IPS DF 6.9 (cell line): ENCODE measurements at regions not wholly inside any gene's neighbourhood (a gene's known extent, or its start where the extent isn't known, plus 50 kb on each side); places are given as distances from the start of the nearest gene placed in this dataset.

Experiments
- DNase-seq: peaks from one replicate; pipeline ENCODE4 v3.0.0-alpha.2; 2013; ENCODE audit warnings: low read depth, low spot score
- H3K27ac ChIP-seq: one replicate; pipeline ENCODE4 v1.5.1; 2013; ENCODE audit warnings: low read length, control low read depth
- H3K27me3 ChIP-seq: 2 replicates; pipeline ENCODE4 v1.6.1; 2013; ENCODE audit warnings: mild to moderate bottlenecking, low read length; ENCODE audit not compliant: control insufficient read depth, insufficient read depth
- H3K36me3 ChIP-seq: 2 replicates; pipeline ENCODE4 v1.6.1; 2013; ENCODE audit warnings: low read length; ENCODE audit not compliant: control insufficient read depth, insufficient read depth
- H3K4me1 ChIP-seq: 2 replicates; pipeline ENCODE4 v1.6.1; 2013; ENCODE audit warnings: low read length; ENCODE audit not compliant: control insufficient read depth, insufficient read depth
- H3K4me3 ChIP-seq: 2 replicates; pipeline ENCODE4 v1.5.1; 2013; ENCODE audit warnings: mild to moderate bottlenecking, low read length
- H3K9me3 ChIP-seq: 2 replicates; pipeline ENCODE4 v1.6.1; 2013; ENCODE audit warnings: low read length, inconsistent platforms; ENCODE audit not compliant: control insufficient read depth, insufficient read depth
- WGBS: extraction: QIAGEN DNeasy Blood & Tissue Kit; methylation state at CpG from one replicate; pipeline ENCODE4 v1.1.7; 2013; ENCODE audit warnings: mixed read lengths, missing lambda C conversion rate; ENCODE audit not compliant: insufficient read length, insufficient coverage; 5-methylcytosine and 5-hydroxymethylcytosine counted together

DNA sequence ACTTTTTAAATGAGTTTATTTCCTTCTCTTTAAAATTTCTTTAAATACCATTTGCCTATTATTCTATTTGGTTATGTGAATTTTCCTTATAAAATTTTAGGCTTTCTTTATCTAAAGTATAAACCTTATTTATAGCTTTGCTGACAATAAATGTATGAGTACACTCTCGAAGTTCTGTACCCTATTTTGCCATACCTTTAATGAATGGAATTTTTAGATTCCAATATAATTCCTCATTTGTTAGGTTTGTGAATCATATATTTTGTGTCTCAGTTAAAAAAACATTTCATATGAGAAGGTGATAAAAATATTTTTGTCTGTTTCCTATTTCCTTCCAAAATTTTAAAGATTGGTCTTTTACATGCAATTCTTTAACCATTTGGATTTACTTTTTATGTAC, 427.4 kb upstream of the SLC8A1 start:
- Histone ChIP-seq H3K9me3 (no peaks in the 10 kb centered on the region), H3K4me1 (no peaks in the 10 kb centered on the region), H3K4me3 (no peak overlapping the region), H3K36me3 (no peaks in the 10 kb centered on the region), H3K27ac (no peak overlapping the region), H3K27me3 (no peaks in the 10 kb centered on the region)
- no CpG with 5 or more reads among the region's 1 CpG for WGBS
- DNase-seq, result no peak

DNA sequence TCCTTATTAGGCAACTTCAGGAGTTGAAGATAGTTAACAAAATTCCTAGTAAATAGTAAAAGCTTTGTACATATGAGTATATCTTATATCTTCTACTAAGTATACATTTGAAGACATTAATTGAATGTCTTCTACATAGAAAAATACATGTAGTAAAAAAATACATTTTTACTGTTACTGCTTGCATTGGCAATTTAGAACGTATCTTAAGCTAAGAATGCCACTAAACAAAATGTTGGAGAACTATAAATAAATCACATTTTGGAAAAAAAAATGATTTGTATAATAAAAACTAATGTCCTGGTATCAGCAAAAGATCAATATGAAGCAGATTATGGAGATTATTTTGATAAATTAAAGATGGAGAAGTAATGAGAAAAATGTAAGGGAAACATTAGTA, 434.2 kb upstream of the SLC8A1 start:
- H3K27ac ChIP-seq, result no peak overlapping the region
- 0 out of 2 replicates have a peak, but pooled peaks cover 3% of the 10 kb centered on the region for H3K36me3 ChIP-seq
- H3K27me3 ChIP-seq, result no peaks in the 10 kb centered on the region
- no peak overlapping the region for H3K4me3 ChIP-seq
- WGBS, result no CpG with 5 or more reads among the region's 1 CpG
- H3K9me3 ChIP-seq, result peaks cover 2% of the 10 kb centered on the region; the same call in 1 of the 2 replicates
- DNase-seq, result no peak
- H3K4me1 ChIP-seq, result no peaks in the 10 kb centered on the region

DNA sequence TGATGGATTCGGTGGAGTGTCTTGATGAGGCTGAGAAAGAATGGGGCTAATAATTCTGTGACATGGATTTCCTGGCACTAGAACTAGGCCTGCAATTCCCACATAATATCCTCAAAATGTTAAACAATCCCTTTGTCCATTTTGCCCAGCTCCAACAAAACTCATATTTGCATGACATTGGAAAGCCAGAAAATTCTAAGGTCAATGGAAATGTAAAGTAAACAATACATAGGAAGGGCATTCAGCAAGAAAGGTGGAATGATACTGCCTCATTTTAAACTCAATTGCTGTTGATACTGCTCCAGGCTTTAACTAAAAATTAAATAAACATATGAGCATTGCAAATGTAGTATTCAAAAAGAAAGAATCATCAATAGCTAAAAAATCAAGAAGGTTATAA, 434.8 kb upstream of the SLC8A1 start:
- DNase-seq, result peak; percentile 4
- Histone ChIP-seq H3K36me3 (0 out of 2 replicates have a peak, but pooled peaks cover 3% of the 10 kb centered on the region), H3K4me1 (no peaks in the 10 kb centered on the region), H3K27ac (no peak overlapping the region), H3K27me3 (no peaks in the 10 kb centered on the region), H3K9me3 (peaks cover 2% of the 10 kb centered on the region; the same call in 1 of the 2 replicates), H3K4me3 (no peak overlapping the region)
- WGBS, result no CpG with 5 or more reads among the region's 1 CpG

DNA sequence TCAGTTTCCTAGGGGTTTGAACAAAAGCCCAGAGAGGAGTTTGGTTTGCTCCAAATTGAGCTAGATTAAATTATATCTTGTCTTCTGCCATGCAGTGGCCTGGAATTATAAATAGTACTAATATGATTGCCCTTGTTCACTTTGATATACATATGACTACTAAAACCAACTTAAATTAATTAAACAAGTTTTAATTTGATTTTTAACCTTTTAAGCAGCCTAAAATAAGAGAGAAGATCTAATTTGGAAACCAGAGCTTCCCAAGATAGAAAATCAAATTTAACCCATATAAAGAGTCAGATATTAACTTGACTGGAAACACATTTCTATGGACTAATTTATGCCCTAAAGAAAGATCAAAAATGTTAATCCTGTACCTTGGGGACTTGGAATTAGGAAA, 444.5 kb upstream of the SLC8A1 start:
- H3K27me3 ChIP-seq, result no peaks in the 10 kb centered on the region
- no peak overlapping the region for H3K27ac ChIP-seq
- no peak overlapping the region for H3K4me3 ChIP-seq
- H3K36me3 ChIP-seq, result no peaks in the 10 kb centered on the region
- H3K4me1 ChIP-seq, result no peaks in the 10 kb centered on the region
- DNase-seq, result no peak
- H3K9me3 ChIP-seq, result no peaks in the 10 kb centered on the region

DNA sequence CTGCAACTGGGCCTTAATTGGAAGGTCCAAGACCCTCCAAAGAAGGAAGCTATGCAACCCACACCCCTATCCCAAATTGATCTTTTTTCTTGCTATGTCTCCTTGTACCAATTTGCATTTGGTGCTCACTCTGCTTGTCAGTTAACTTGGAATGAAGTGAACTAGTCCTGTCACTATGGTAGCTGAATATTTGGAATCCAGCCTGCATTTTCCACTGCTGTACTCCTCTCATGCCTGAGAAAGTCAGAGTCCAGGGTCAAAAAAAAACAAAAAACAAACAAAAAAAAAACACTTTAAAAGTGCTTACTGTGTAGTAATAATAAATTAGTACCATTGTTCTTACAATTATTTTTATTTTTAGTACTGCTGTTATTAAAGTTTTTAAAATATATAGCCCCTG, 462.8 kb upstream of the SLC8A1 start:
- no peaks in the 10 kb centered on the region for H3K4me1 ChIP-seq
- H3K4me3 ChIP-seq, result no peak overlapping the region
- no peak for DNase-seq
- H3K9me3 ChIP-seq, result no peaks in the 10 kb centered on the region
- H3K36me3 ChIP-seq, result no peaks in the 10 kb centered on the region
- no peak overlapping the region for H3K27ac ChIP-seq
- no peaks in the 10 kb centered on the region for H3K27me3 ChIP-seq

DNA sequence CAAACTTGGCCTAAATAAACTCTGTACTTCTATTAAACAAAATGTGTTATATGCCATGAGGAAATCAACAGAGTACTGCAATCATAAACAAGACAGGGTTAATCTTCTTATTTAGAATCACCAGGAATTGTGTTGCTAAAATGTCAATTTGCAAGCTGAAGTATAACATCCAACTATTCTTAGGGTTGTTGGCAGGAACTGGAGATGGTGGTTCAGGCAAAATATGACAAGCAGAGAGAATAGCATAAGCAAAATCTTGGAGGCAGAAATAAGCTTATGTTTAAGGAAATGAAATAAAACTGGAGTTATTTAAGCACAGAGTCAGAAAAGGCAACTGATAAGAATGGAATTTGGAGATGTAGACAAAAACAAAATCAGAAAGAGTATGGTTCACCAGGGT, 463.8 kb upstream of the SLC8A1 start:
- Histone ChIP-seq H3K27me3 (no peaks in the 10 kb centered on the region), H3K4me1 (no peaks in the 10 kb centered on the region), H3K27ac (no peak overlapping the region), H3K36me3 (no peaks in the 10 kb centered on the region), H3K4me3 (no peak overlapping the region), H3K9me3 (no peaks in the 10 kb centered on the region)
- no peak for DNase-seq

DNA sequence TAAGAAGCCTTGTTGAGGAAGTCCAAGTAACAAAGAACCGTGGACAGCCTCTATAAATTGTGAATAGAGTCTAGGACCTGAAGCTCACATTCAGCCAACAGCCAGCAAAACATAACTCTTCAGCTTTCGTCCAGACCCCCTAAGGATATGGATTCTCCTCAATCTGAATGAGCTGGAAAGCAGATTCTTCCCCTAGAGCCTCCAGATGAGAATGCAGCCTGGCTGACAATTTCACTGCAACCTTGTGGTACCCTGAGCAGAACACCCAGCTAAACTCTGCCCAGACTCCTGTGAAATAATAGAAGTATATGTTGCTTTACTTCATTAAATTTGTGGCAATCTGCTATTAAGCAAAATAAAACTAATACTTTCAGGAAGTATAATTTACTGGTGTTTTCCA, 483.5 kb upstream of the SLC8A1 start:
- Histone ChIP-seq H3K4me3 (no peak overlapping the region), H3K27me3 (no peaks in the 10 kb centered on the region), H3K36me3 (no peaks in the 10 kb centered on the region), H3K9me3 (no peaks in the 10 kb centered on the region), H3K4me1 (no peaks in the 10 kb centered on the region), H3K27ac (no peak overlapping the region)
- peak; percentile 18 for DNase-seq
- no CpG with 5 or more reads among the region's 2 CpGs for WGBS

DNA sequence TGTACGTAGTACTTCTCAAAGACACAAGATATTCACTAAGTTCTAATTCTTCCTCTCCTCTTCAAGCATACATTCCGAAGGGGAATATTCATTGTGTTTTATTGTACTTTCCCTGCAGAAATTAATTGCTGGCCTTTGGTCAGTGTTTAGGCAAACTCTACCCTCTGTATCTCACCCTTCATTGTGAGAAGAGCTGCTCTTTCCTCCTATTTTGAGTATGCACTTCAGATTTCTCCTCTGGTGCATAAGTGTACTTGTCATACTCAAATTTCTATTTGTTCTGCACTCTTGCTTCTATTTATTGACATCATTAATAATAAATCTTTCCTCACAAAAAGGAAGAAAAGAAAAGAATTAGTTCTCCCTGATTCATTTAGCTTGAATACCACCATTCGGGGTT, 485.4 kb upstream of the SLC8A1 start:
- H3K9me3 ChIP-seq, result no peaks in the 10 kb centered on the region
- no peaks in the 10 kb centered on the region for H3K4me1 ChIP-seq
- H3K27me3 ChIP-seq, result no peaks in the 10 kb centered on the region
- no peak overlapping the region for H3K27ac ChIP-seq
- WGBS, result no CpG with 5 or more reads among the region's 3 CpGs
- no peak overlapping the region for H3K4me3 ChIP-seq
- DNase-seq, result no peak
- no peaks in the 10 kb centered on the region for H3K36me3 ChIP-seq

DNA sequence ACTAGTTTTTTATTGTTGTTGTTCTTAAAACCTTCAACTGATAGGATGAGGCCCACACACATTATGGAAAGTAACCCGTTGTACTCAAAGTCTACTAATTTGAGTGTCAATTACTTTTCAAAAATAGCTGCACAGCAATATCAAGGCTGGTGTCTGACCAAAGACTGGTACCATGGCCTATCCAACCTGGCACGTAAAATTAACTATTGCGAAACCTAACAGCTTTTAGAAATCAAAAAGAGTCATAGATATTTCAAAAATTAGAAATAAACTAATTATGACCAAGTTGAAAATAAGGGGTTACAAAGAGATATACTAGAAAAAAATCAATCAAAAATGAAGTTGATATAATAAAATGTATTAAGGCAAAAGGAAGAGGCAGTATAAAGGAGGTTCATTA, 501.5 kb upstream of the SLC8A1 start:
- Histone ChIP-seq H3K4me1 (no peaks in the 10 kb centered on the region), H3K27me3 (no peaks in the 10 kb centered on the region), H3K27ac (no peak overlapping the region), H3K36me3 (no peaks in the 10 kb centered on the region), H3K4me3 (no peak overlapping the region), H3K9me3 (no peaks in the 10 kb centered on the region)
- no CpG with 5 or more reads among the region's 3 CpGs for WGBS
- DNase-seq, result no peak

DNA sequence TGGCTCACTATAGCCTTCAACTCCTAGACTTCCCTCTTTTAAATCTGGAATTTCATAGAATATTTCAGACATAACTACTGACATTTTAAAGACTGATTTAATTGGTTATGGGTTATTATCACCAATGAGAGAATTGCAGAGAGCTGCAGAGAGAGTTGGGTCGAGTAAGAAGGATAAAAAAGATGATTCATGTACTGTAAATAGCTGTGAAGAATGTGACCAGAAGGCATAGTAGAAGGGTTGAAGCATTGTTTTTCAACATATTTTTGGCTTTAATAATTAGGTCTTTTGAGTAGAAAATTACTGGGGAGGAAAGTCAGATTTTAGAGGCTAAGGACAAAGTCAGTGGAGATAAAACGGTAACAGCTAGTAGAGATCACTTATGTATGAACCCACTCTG, 503.2 kb upstream of the SLC8A1 start:
- DNase-seq, result no peak
- Histone ChIP-seq H3K4me1 (no peaks in the 10 kb centered on the region), H3K27ac (no peak overlapping the region), H3K9me3 (no peaks in the 10 kb centered on the region), H3K4me3 (no peak overlapping the region), H3K36me3 (no peaks in the 10 kb centered on the region), H3K27me3 (no peaks in the 10 kb centered on the region)
- WGBS, result no CpG with 5 or more reads among the region's 2 CpGs

DNA sequence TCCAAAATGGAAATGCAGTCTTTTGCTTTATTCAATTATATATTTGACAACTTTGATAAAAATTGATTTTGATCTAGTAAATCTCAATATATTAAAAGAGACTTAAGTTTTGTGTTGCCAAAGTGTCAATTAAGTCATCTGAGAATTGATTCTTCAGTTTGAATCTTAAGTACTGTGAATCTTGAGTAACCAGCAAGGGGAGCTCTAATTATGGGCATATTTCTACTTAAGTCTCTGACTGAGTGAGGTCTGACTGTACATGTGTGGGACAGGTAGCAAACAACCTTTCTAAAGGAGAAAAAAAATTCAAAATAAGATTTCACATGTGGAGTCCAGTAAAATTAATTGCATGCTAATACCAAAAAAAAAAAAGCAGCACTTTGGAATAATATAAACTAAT, 503.7 kb upstream of the SLC8A1 start:
- H3K27ac ChIP-seq, result no peak overlapping the region
- no peak overlapping the region for H3K4me3 ChIP-seq
- H3K9me3 ChIP-seq, result no peaks in the 10 kb centered on the region
- H3K36me3 ChIP-seq, result no peaks in the 10 kb centered on the region
- H3K27me3 ChIP-seq, result no peaks in the 10 kb centered on the region
- DNase-seq, result no peak
- no peaks in the 10 kb centered on the region for H3K4me1 ChIP-seq
